ENCODE measurements at regions not wholly inside any gene's neighbourhood (a gene's known extent, or its start where the extent isn't known, plus 50 kb on each side); places are given as distances from the start of the nearest gene placed in this dataset.

GRCh38 chr2:239738159-239738558 lies 287.0 kb downstream of the NDUFA10 start:
- TF ChIP-seq POLR2A (IDR thresholded peaks at IDR 0.05) (no peak), CTCF (IDR thresholded peaks at IDR 0.05) (no peak)

Data from tibial nerve (tissue), 3 donors.